ENCODE measurements at regions not wholly inside any gene's neighbourhood (a gene's known extent, or its start where the extent isn't known, plus 50 kb on each side); places are given as distances from the start of the nearest gene placed in this dataset.

DNA sequence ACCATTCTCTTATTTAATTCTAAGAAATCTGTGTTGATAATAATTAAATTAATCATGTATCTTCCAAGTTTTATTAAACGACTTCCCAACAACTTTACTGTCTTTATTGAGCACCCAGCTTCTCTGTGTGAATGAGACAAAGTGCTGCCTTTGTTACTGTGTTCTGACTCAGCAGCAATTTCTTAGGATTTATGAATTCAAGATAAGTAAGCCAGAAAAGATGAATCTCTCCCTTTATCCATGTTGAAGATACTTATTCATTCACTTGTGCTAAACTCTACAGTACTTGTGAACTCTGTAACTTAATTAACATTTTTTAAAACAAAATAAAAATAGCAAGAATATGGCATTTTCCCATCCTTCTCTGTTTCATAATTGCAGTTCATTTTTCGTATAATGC, 1403.3 kb upstream of the DDX18 start:
- Histone ChIP-seq H3K4me1 (ENCODE audit: low read depth) (no peaks in the 10 kb centered on the region), H3K9me3 (ENCODE audit: low read depth) (no peaks in the 10 kb centered on the region), H3K4me3 (no peak overlapping the region), H3K27ac (no peak overlapping the region), H3K27me3 (no peaks in the 10 kb centered on the region), H3K36me3 (no peaks in the 10 kb centered on the region)
- TF ChIP-seq, protein P1, sequence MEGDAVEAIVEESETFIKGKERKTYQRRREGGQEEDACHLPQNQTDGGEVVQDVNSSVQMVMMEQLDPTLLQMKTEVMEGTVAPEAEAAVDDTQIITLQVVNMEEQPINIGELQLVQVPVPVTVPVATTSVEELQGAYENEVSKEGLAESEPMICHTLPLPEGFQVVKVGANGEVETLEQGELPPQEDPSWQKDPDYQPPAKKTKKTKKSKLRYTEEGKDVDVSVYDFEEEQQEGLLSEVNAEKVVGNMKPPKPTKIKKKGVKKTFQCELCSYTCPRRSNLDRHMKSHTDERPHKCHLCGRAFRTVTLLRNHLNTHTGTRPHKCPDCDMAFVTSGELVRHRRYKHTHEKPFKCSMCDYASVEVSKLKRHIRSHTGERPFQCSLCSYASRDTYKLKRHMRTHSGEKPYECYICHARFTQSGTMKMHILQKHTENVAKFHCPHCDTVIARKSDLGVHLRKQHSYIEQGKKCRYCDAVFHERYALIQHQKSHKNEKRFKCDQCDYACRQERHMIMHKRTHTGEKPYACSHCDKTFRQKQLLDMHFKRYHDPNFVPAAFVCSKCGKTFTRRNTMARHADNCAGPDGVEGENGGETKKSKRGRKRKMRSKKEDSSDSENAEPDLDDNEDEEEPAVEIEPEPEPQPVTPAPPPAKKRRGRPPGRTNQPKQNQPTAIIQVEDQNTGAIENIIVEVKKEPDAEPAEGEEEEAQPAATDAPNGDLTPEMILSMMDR (IDR thresholded peaks at IDR 0.05; ENCODE audit: low read depth, low read length), result no peak
- no peak for DNase-seq (ENCODE audit: low read depth in 1 of 2, low spot score in 1 of 2)

DNA sequence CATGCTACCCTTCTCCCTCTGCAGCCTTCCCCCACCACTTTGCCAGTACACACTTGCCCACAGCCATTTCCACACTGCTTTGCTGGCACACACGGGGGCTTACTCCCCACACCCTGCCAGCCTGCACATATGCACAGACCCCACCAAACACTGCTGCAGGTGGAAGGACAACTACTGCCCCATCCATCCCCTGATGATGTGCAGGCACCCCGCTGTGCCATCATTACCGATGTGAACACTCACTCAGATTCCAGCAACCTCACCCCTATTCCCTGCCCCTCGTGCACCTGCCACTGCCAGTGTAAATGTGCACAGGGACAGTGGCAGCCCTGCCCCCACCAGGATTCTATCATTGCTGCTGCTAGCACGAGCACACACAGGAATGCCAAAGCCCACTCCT, 1400.8 kb upstream of the DDX18 start:
- Histone ChIP-seq H3K4me3 (no peak overlapping the region), H3K27me3 (no peaks in the 10 kb centered on the region), H3K4me1 (ENCODE audit: low read depth) (no peaks in the 10 kb centered on the region), H3K27ac (no peak overlapping the region), H3K36me3 (no peaks in the 10 kb centered on the region), H3K9me3 (ENCODE audit: low read depth) (no peaks in the 10 kb centered on the region)
- TF ChIP-seq, protein P1 (IDR thresholded peaks at IDR 0.05; ENCODE audit: low read depth, low read length), result no peak
- no peak for DNase-seq (ENCODE audit: low read depth in 1 of 2, low spot score in 1 of 2)

DNA sequence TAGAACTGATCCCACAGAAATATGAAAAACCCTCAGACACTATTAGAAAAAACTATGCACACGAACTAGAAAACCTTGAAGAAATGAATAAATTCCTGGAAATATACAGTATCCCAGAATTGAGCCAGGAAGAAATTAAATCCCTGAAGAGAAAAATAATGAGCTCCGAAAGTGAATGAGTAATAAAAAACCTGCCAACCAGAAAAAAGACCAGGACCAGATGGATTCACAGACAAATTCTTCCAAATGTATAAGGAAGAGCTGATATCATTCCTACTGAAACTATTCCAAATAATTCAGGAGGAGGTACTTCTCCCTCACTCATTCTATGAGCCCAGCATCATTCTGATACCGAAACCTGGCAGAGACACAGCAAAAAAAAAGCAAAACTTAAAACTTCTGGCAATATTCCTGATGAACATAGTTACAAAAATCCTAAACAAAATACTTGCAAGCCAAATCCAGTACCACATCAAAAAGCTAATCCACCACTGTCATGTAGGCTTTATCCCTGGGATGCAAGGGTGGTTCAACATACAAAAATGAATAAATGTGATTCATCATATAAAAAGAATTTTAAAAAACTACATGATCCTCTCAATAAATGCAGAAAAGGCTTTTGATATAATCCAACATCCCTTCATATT, 1397.6 kb upstream of the DDX18 start:
- H3K27ac ChIP-seq, result no peak overlapping the region
- no peaks in the 10 kb centered on the region for H3K27me3 ChIP-seq
- no peak overlapping the region for H3K4me3 ChIP-seq
- H3K9me3 ChIP-seq (ENCODE audit: low read depth), result no peaks in the 10 kb centered on the region
- H3K4me1 ChIP-seq (ENCODE audit: low read depth), result no peaks in the 10 kb centered on the region
- no peaks in the 10 kb centered on the region for H3K36me3 ChIP-seq
- no peak for DNase-seq (ENCODE audit: low read depth in 1 of 2, low spot score in 1 of 2)
- TF ChIP-seq, protein P1 (IDR thresholded peaks at IDR 0.05; ENCODE audit: low read depth, low read length), result no peak

DNA sequence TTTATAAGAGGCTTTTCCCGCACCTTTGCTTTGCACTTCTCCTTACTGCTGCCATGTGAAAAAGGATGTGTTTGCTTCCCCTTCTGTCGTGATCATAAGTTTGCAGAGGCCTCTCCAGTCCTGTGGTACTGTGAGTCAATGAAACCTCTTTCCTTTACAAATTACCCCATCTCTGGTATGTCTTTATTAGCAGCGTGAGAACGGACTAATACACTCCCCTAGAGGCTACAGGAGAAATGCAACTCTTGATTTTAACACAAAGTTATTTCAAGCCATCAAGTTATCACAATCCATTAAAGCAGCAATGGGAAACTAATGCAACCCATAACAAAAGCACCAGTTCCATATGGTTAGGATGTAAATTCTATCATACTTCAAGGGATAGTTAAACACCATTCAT, 1378.8 kb upstream of the DDX18 start:
- no peak for DNase-seq (ENCODE audit: low read depth in 1 of 2, low spot score in 1 of 2)
- no peaks in the 10 kb centered on the region for H3K36me3 ChIP-seq
- H3K27me3 ChIP-seq, result no peaks in the 10 kb centered on the region
- TF ChIP-seq, protein P1 (IDR thresholded peaks at IDR 0.05; ENCODE audit: low read depth, low read length), result no peak
- no peak overlapping the region for H3K27ac ChIP-seq
- H3K4me3 ChIP-seq, result no peak overlapping the region
- H3K4me1 ChIP-seq (ENCODE audit: low read depth), result no peaks in the 10 kb centered on the region
- no peaks in the 10 kb centered on the region for H3K9me3 ChIP-seq (ENCODE audit: low read depth)

DNA sequence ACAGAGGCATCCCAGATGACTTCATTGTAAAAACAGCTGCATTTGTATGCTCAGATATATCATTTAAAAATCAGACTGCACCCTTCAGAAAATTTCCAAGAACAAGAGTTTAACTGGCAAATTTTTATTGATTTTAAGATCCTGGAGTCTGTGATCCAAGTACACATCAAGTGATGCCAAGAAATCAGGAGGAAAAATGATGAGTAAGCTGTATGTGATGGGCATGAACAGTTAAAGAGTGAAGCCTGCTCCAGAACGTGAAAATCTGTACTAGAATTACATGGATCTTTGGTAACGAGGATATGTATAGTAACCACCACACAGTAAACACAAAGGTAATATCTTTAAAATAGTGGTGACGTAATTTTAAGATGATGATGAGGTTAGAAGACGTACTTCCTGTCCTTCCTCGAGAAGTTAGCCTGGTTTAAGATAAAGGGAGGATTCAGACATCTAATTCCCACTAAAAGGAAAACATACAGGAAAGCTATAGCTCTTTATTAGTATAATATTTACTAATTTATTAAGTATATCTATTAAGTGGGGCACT, 1374.3 kb upstream of the DDX18 start:
- no peak overlapping the region for H3K27ac ChIP-seq
- no peak for DNase-seq (ENCODE audit: low read depth in 1 of 2, low spot score in 1 of 2)
- H3K27me3 ChIP-seq, result no peaks in the 10 kb centered on the region
- no peak overlapping the region for H3K4me3 ChIP-seq
- no peaks in the 10 kb centered on the region for H3K4me1 ChIP-seq (ENCODE audit: low read depth)
- TF ChIP-seq, protein P1 (IDR thresholded peaks at IDR 0.05; ENCODE audit: low read depth, low read length), result no peak
- no peaks in the 10 kb centered on the region for H3K36me3 ChIP-seq
- H3K9me3 ChIP-seq (ENCODE audit: low read depth), result no peaks in the 10 kb centered on the region
